GM12878 (cell line): ENCODE measurements at regions not wholly inside any gene's neighbourhood (a gene's known extent, or its start where the extent isn't known, plus 50 kb on each side); places are given as distances from the start of the nearest gene placed in this dataset.

Source experiments
- ATAC-seq: fragments of 200-7000 bp; cut with Tn5 transposase; 3 replicates; pipeline ENCODE4 v1.9.1; 2020; ENCODE audit warnings: mild to moderate bottlenecking, moderate library complexity
- BruUV-seq: library from RNA; stranded (reverse); fragments of 400-500 nt; replicated peaks from 2 replicates; lab custom pipeline; 2021; lab: Mats Ljungman, UMichigan
- CTCF ChIA-PET: fragments of 300-600 bp; sonication (Branson Sonifier 250); formaldehyde crosslinking; extraction: SDS; loops from one replicate; lab custom pipeline; 2021; ENCODE audit warnings: inconsistent platforms; lab: Yijun Ruan, JAX
- POLR2A ChIA-PET: fragments of 350-600 bp; formaldehyde crosslinking; extraction: SDS; loops from one replicate; lab custom pipeline; 2021; ENCODE audit warnings: inconsistent platforms; lab: Charles Lee
- RAD21 ChIA-PET: fragments of 300-600 bp; sonication (Branson Sonifier 250); formaldehyde crosslinking; loops from one replicate; lab custom pipeline; 2023; ENCODE audit warnings: antibody characterized with exemption; ENCODE audit not compliant: unreplicated experiment; lab: Charles Lee
- SMC1A ChIA-PET: fragments of 300-600 bp; sonication (Branson Sonifier 250); formaldehyde crosslinking; loops from one replicate; lab custom pipeline; 2023; ENCODE audit not compliant: unreplicated experiment, uncharacterized antibody; lab: Charles Lee
- DNase-seq: peaks from one replicate; pipeline ENCODE4 v3.0.0-alpha.2; 2011; ENCODE audit warnings: low read depth, low spot score
- FAIRE-seq: peaks from 3 replicates; lab custom pipeline; 2011; peaks lifted over from hg19 to GRCh38; lab: Jason Lieb, UNC
- H2AFZ ChIP-seq: 2 replicates; pipeline ENCODE4 v1.6.0; 2011; ENCODE audit warnings: low read depth, low read length, control low read depth; ENCODE audit not compliant: control insufficient read depth
- H3K27ac ChIP-seq: 2 replicates; pipeline ENCODE4 v1.5.1; 2011; ENCODE audit warnings: control low read depth; ENCODE audit not compliant: control insufficient read depth, insufficient read depth
- H3K27me3 ChIP-seq, 2 experiments: replicated peaks in 1 of 2; 2 replicates each; pipeline versions ENCODE4 v1.6.0 to v1.6.1; 2011; ENCODE audit warnings: low read length in 1 of 2; ENCODE audit not compliant: control insufficient read depth in 2 of 2, insufficient read depth in 2 of 2
- H3K36me3 ChIP-seq, 2 experiments: 2 replicates each; pipeline ENCODE4 v1.5.1; 2011; ENCODE audit warnings: low read length in 1 of 2; ENCODE audit not compliant: control insufficient read depth in 2 of 2, insufficient read depth in 2 of 2
- H3K4me1 ChIP-seq: 2 replicates; pipeline ENCODE4 v1.6.1; 2011; ENCODE audit warnings: mild to moderate bottlenecking, low read length, moderate library complexity, mixed read lengths; ENCODE audit not compliant: control insufficient read depth, insufficient read depth
- H3K4me2 ChIP-seq: 2 replicates; pipeline ENCODE4 v1.6.0; 2011; ENCODE audit warnings: control low read depth; ENCODE audit not compliant: control insufficient read depth, insufficient read depth
- H3K4me3 ChIP-seq: fragments of 200-600 bp; sonication (generic); 2 replicates; pipeline ENCODE4 v1.5.1; 2016
- H3K79me2 ChIP-seq: 2 replicates; pipeline ENCODE4 v1.6.0; 2011; ENCODE audit warnings: low read length; ENCODE audit not compliant: control insufficient read depth, insufficient read depth
- H3K9ac ChIP-seq: 2 replicates; pipeline ENCODE4 v1.8.0; 2011; ENCODE audit warnings: low read length, control low read depth, mixed read lengths; ENCODE audit not compliant: control insufficient read depth, insufficient read depth
- H3K9me3 ChIP-seq: replicated peaks from 3 replicates; pipeline ENCODE4 v1.5.1; 2011; ENCODE audit warnings: mild to moderate bottlenecking, low read length; ENCODE audit not compliant: control insufficient read depth, insufficient read depth
- H4K20me1 ChIP-seq: 2 replicates; pipeline ENCODE4 v1.6.0; 2011; ENCODE audit not compliant: control insufficient read depth, insufficient read depth
- BRCA1 ChIP-seq: IDR thresholded peaks from 2 replicates; pipeline ENCODE4 v1.6.1; 2011; ENCODE audit warnings: low read depth, low read length, improper control_type of control experiment
- CBX5 ChIP-seq: sonication (generic); IDR thresholded peaks from 2 replicates; pipeline ENCODE4 v1.6.1; 2016; ENCODE audit warnings: low read depth, moderate library complexity, mild to moderate bottlenecking, inconsistent platforms
- EGR1 ChIP-seq, 2 experiments: IDR thresholded peaks; 1 replicate in 1 of 2; 2 replicates in 1 of 2; pipeline ENCODE4 v1.6.1; 2011 to 2012; ENCODE audit warnings: low read depth in 2 of 2, low read length in 2 of 2, borderline replicate concordance in 1 of 2, mild to moderate bottlenecking in 1 of 2, moderate library complexity in 1 of 2
- FOXM1 ChIP-seq: IDR thresholded peaks from 2 replicates; pipeline ENCODE4 v1.6.1; 2012; ENCODE audit warnings: low read depth, mild to moderate bottlenecking, inconsistent platforms, low read length, moderate library complexity
- HSF1 ChIP-seq: fragments of 150-350 bp; IDR thresholded peaks from 2 replicates; pipeline ENCODE4 v1.6.1; 2014; ENCODE audit warnings: mild to moderate bottlenecking, low read depth, low read length
- NFYB ChIP-seq: IDR thresholded peaks from 2 replicates; pipeline ENCODE4 v1.6.1; 2011; ENCODE audit warnings: low read depth, mild to moderate bottlenecking, low read length, improper control_type of control experiment, moderate library complexity; ENCODE audit not compliant: insufficient read depth
- PML ChIP-seq: IDR thresholded peaks from 2 replicates; pipeline ENCODE4 v1.6.1; 2012; ENCODE audit warnings: low read length, inconsistent platforms
- RB1 ChIP-seq: fragments of 450-650 bp; formaldehyde crosslinking; IDR thresholded peaks from 2 replicates; pipeline ENCODE4 v1.6.1; 2017; ENCODE audit warnings: mild to moderate bottlenecking, borderline replicate concordance
- RELA ChIP-seq: fragments of 450-650 bp; IDR thresholded peaks from 2 replicates; pipeline ENCODE4 v1.8.0; 2014; ENCODE audit warnings: borderline replicate concordance; ENCODE audit not compliant: partially characterized antibody
- SPI1 ChIP-seq: IDR thresholded peaks from 2 replicates; pipeline ENCODE4 v1.6.1; 2011; ENCODE audit warnings: low read depth, mild to moderate bottlenecking, low read length, moderate library complexity, borderline replicate concordance; ENCODE audit not compliant: insufficient read depth
- TAF1 ChIP-seq: IDR thresholded peaks from 2 replicates; pipeline ENCODE4 v1.6.1; 2011; ENCODE audit warnings: mild to moderate bottlenecking, low read depth, low read length, borderline replicate concordance
- WRNIP1 ChIP-seq: IDR thresholded peaks from 2 replicates; pipeline ENCODE4 v1.6.1; 2011; ENCODE audit warnings: low read depth, low read length, improper control_type of control experiment, borderline replicate concordance
- WGBS: methylation state at CpG from one replicate; pipeline ENCODE4 v1.1.6; 2016; ENCODE audit warnings: low lambda C conversion rate; ENCODE audit not compliant: insufficient replicate concordance, insufficient coverage; ENCODE audit errors: missing lambda C conversion rate; 5-methylcytosine and 5-hydroxymethylcytosine counted together
- in situ Hi-C: fragments of 300-500 bp; cut with MboI; formaldehyde crosslinking; loops from 9 replicates; pipeline ENCODE4 v1.14.3; 2018; ENCODE audit warnings: mixed read lengths
- intact Hi-C: fragments of 100-400 bp; cut with micrococcal nuclease; formaldehyde crosslinking; loops from one replicate; pipeline ENCODE4 v1.14.2; 2022; ENCODE audit not compliant: unreplicated experiment

- no peak for DNase-seq
- POLR2A ChIA-PET: no interaction called here
- no peak for FAIRE-seq
- TF ChIP-seq BRCA1 (no peak), FOXM1 (no peak), TAF1 (no peak), PML (no peak), HSF1 (no peak), SPI1 (no peak), WRNIP1 (no peak), RB1 (no peak), NFYB (no peak), EGR1 (IDR thresholded peaks at IDR 0.05; ENCODE audit: borderline replicate concordance in 1 of 2, low read depth in 2 of 2, low read length in 2 of 2) (no peak), CBX5 (no peak), RELA (no peak)
- ATAC-seq: no peak
- intact Hi-C loops: no loop called here
- WGBS: 44% methylated on average over 8 of the region's 8 CpGs
- H3K4me3 ChIP-seq: no peak overlapping the region
- H3K9ac ChIP-seq: no peak overlapping the region
- RAD21 ChIA-PET: interaction anchor here (1.5 kb wide), 1 partner anchor 9 kb away, joined by 3 read pairs; no protein-coding TSS in a partner anchor
- H2AFZ ChIP-seq: no peak overlapping the region
- no TSS peak for BruUV-seq
- no peaks in the 10 kb centered on the region for H3K4me1 ChIP-seq
- SMC1A ChIA-PET: interaction anchor here (1.3 to 1.8 kb wide), 2 partner anchors 9 to 12 kb away, joined by 6 to 7 read pairs; no protein-coding TSS in a partner anchor
- in situ Hi-C loops: no loop called here
- H3K27me3 ChIP-seq: no peaks in the 10 kb centered on the region
- H3K27ac ChIP-seq: no peak overlapping the region
- CTCF ChIA-PET: no interaction called here
- H3K9me3 ChIP-seq: no peaks in the 10 kb centered on the region; the same call in 2 of the 3 replicates
- H4K20me1 ChIP-seq: no peaks in the 10 kb centered on the region
- no peaks in the 10 kb centered on the region for H3K79me2 ChIP-seq
- H3K4me2 ChIP-seq: no peak overlapping the region
- H3K36me3 ChIP-seq: no peaks in the 10 kb centered on the region
Measured at GRCh38 chr10:33952692-33953360, 618.4 kb upstream of the NRP1 start.
